ENCODE measurements at regions not wholly inside any gene's neighbourhood (a gene's known extent, or its start where the extent isn't known, plus 50 kb on each side); places are given as distances from the start of the nearest gene placed in this dataset.
A peak's percentile ranks its signal among the peaks of the same experiment; 100 is the strongest.
"Not testable (repeated sequence)": the region's sequence is repeated elsewhere in the genome, so short reads cannot be mapped to it uniquely, and the experiment has no call there.

DNA sequence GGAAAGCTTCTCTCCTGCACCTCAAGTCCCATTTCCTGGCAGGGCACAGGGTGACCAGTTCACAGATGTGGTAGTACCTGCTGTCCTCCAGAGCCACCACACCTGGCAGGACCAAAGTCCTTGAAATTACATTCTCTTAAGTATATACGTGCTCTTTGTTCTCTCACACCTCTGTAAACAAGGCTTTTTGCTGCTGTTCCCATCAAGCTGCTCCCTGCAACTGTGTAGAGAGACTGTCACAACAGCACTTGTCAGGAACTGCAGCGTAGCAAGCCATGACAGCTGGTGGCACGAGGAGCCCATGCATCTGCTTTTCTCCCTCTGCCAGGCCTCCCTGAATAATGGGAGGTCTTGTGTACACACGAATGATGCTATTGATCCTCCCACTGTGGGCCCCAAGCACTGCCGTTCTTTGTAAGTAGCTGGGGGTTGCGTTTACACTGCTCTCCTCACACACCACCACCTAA lies 431.8 kb downstream of the CD83 start:
- Histone ChIP-seq H3K9me2 (replicated peaks; ENCODE audit: insufficient read depth) (no peaks in the 10 kb centered on the region), H3K79me2 (no peaks in the 10 kb centered on the region), H2AFZ (no peak overlapping the region), H3K4me2 (peak overlapping the region; percentile 55), H3K27me3 (no peaks in the 10 kb centered on the region), H3K4me3 (no peak overlapping the region), H4K20me1 (ENCODE audit: insufficient read depth, poor library complexity, severe bottlenecking) (no peaks in the 10 kb centered on the region), H3K27ac (no peak overlapping the region), H3K36me3 (replicated peaks; ENCODE audit: insufficient read depth, low read depth) (no peaks in the 10 kb centered on the region), H3K9me3 (ENCODE audit: low read depth) (no peaks in the 10 kb centered on the region), H3K4me1 (ENCODE audit: insufficient read depth) (peaks cover 5% of the 10 kb centered on the region)
- TF ChIP-seq EZH2 (IDR thresholded peaks at IDR 0.05; ENCODE audit: borderline replicate concordance) (no peak), CTCF (IDR thresholded peaks at IDR 0.05; ENCODE audit: poor library complexity) (no peak), EZH2phosphoT487 (IDR thresholded peaks at IDR 0.05; ENCODE audit: low read depth, severe bottlenecking, unreplicated experiment) (no peak)
- DNase-seq (ENCODE audit: low spot score): peak; percentile 19
- 28% methylated on average over 6 of the region's 6 CpGs for WGBS (ENCODE audit: low lambda C conversion rate, missing lambda C conversion rate)

DNA sequence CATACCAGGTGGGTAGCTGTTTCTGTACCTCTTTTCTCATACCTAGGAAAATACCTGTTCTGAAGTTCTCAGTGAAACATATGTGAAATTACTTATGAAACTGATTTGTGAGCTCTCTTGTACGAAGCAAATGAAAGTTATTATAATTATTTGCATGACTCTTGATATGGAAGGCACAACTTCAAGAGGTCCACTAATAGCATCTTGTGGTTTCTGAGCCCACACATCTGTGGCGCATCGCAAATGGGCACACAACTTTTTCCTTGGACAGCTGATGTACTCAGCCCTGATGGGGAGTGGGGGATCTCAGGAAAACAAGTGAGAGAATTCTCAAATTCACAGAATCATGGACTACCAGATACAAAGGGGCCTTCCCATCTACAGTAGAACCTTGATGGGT lies 432.3 kb downstream of the CD83 start:
- Histone ChIP-seq H3K27me3 (no peaks in the 10 kb centered on the region), H2AFZ (no peak overlapping the region), H3K9me3 (ENCODE audit: low read depth) (no peaks in the 10 kb centered on the region), H3K79me2 (no peaks in the 10 kb centered on the region), H3K4me1 (ENCODE audit: insufficient read depth) (peaks cover 5% of the 10 kb centered on the region), H3K4me3 (no peak overlapping the region), H3K36me3 (replicated peaks; ENCODE audit: insufficient read depth, low read depth) (no peaks in the 10 kb centered on the region), H3K4me2 (peak overlapping the region; percentile 55), H4K20me1 (ENCODE audit: insufficient read depth, poor library complexity, severe bottlenecking) (no peaks in the 10 kb centered on the region), H3K9me2 (replicated peaks; ENCODE audit: insufficient read depth) (no peaks in the 10 kb centered on the region), H3K27ac (no peak overlapping the region)
- no peak for TF ChIP-seq CTCF (IDR thresholded peaks at IDR 0.05; ENCODE audit: poor library complexity)
- no peak for TF ChIP-seq EZH2 (IDR thresholded peaks at IDR 0.05; ENCODE audit: borderline replicate concordance)
- TF ChIP-seq EZH2phosphoT487 (IDR thresholded peaks at IDR 0.05; ENCODE audit: low read depth, severe bottlenecking, unreplicated experiment): no peak
- no peak for DNase-seq (ENCODE audit: low spot score)
- 96% methylated on average over 3 of the region's 3 CpGs for WGBS (ENCODE audit: low lambda C conversion rate, missing lambda C conversion rate)

GRCh38 chr6:14550410-14550809 lies 432.8 kb downstream of the CD83 start:
- Histone ChIP-seq H3K4me2 (no peak overlapping the region), H3K79me2 (no peaks in the 10 kb centered on the region), H4K20me1 (ENCODE audit: insufficient read depth, poor library complexity, severe bottlenecking) (no peaks in the 10 kb centered on the region), H3K4me1 (ENCODE audit: insufficient read depth) (peaks cover 5% of the 10 kb centered on the region), H3K4me3 (no peak overlapping the region), H3K27me3 (no peaks in the 10 kb centered on the region), H3K36me3 (replicated peaks; ENCODE audit: insufficient read depth, low read depth) (no peaks in the 10 kb centered on the region), H2AFZ (no peak overlapping the region), H3K9me2 (replicated peaks; ENCODE audit: insufficient read depth) (no peaks in the 10 kb centered on the region), H3K27ac (no peak overlapping the region), H3K9me3 (ENCODE audit: low read depth) (no peaks in the 10 kb centered on the region)
- DNase-seq (ENCODE audit: low spot score): no peak
- TF ChIP-seq EZH2 (IDR thresholded peaks at IDR 0.05; ENCODE audit: borderline replicate concordance) (no peak), EZH2phosphoT487 (IDR thresholded peaks at IDR 0.05; ENCODE audit: low read depth, severe bottlenecking, unreplicated experiment) (no peak), CTCF (IDR thresholded peaks at IDR 0.05; ENCODE audit: poor library complexity) (no peak)
- WGBS (ENCODE audit: low lambda C conversion rate, missing lambda C conversion rate): 92% methylated on average over 3 of the region's 3 CpGs

- H2AFZ ChIP-seq: no peak overlapping the region
- H3K79me2 ChIP-seq: no peaks in the 10 kb centered on the region
- no peaks in the 10 kb centered on the region for H3K36me3 ChIP-seq (replicated peaks; ENCODE audit: insufficient read depth, low read depth)
- H3K27ac ChIP-seq: peak overlapping the region; percentile 40
- peaks cover 5% of the 10 kb centered on the region for H3K4me1 ChIP-seq (ENCODE audit: insufficient read depth)
- H3K9me2 ChIP-seq (replicated peaks; ENCODE audit: insufficient read depth): no peaks in the 10 kb centered on the region
- H4K20me1 ChIP-seq (ENCODE audit: insufficient read depth, poor library complexity, severe bottlenecking): no peaks in the 10 kb centered on the region
- WGBS (ENCODE audit: low lambda C conversion rate, missing lambda C conversion rate): 63% methylated on average over 3 of the region's 3 CpGs
- DNase-seq (ENCODE audit: low spot score): peak; percentile 26
- no peak overlapping the region for H3K4me2 ChIP-seq
- no peaks in the 10 kb centered on the region for H3K27me3 ChIP-seq
- TF ChIP-seq EZH2 (IDR thresholded peaks at IDR 0.05; ENCODE audit: borderline replicate concordance) (no peak), EZH2phosphoT487 (IDR thresholded peaks at IDR 0.05; ENCODE audit: low read depth, severe bottlenecking, unreplicated experiment) (no peak), CTCF (IDR thresholded peaks at IDR 0.05; ENCODE audit: poor library complexity) (no peak)
- H3K9me3 ChIP-seq (ENCODE audit: low read depth): no peaks in the 10 kb centered on the region
- H3K4me3 ChIP-seq: no peak overlapping the region
These were observed 433.2 kb downstream of the CD83 start for GRCh38 chr6:14550822-14551221.

GRCh38 chr6:14551601-14552000 lies 434.0 kb downstream of the CD83 start:
- not testable (repeated sequence) for H3K4me2 ChIP-seq; H3K36me3 ChIP-seq (replicated peaks; ENCODE audit: insufficient read depth, low read depth); H3K4me1 ChIP-seq (ENCODE audit: insufficient read depth); H3K27me3 ChIP-seq; H3K79me2 ChIP-seq; H2AFZ ChIP-seq; DNase-seq (ENCODE audit: low spot score); H3K9me3 ChIP-seq (ENCODE audit: low read depth); H3K27ac ChIP-seq; H4K20me1 ChIP-seq (ENCODE audit: insufficient read depth, poor library complexity, severe bottlenecking); H3K9me2 ChIP-seq (replicated peaks; ENCODE audit: insufficient read depth); H3K4me3 ChIP-seq
- 98% methylated on average over 8 of the region's 8 CpGs for WGBS (ENCODE audit: low lambda C conversion rate, missing lambda C conversion rate)
